ENCODE measurements at regions not wholly inside any gene's neighbourhood (a gene's known extent, or its start where the extent isn't known, plus 50 kb on each side); places are given as distances from the start of the nearest gene placed in this dataset.

- TF ChIP-seq CTCF (IDR thresholded peaks at IDR 0.05; ENCODE audit: unreplicated experiment): no peak
- Mint-ChIP-seq H3K27me3 (ENCODE audit: insufficient read depth, unreplicated experiment) (no peaks in the 10 kb centered on the region), H3K4me3 (ENCODE audit: unreplicated experiment) (no peak overlapping the region), H3K27ac (ENCODE audit: low read depth, unreplicated experiment) (no peak overlapping the region), H3K4me1 (ENCODE audit: insufficient read depth, unreplicated experiment) (peaks cover 23% of the 10 kb centered on the region), H3K9me3 (ENCODE audit: unreplicated experiment) (no peaks in the 10 kb centered on the region), H3K36me3 (ENCODE audit: insufficient read depth, unreplicated experiment) (no peaks in the 10 kb centered on the region)
- intact Hi-C loops (cut with micrococcal nuclease): no loop called here
- no peak for DNase-seq (ENCODE audit: unreplicated experiment)
- BruUV-seq (replicated peaks): no TSS peak
- POLR2A ChIA-PET: interaction anchor here (0.6 kb wide), 1 partner anchor 28 kb away, joined by 3 read pairs; no protein-coding TSS in a partner anchor
- CTCF ChIA-PET: no interaction called here
Observed at GRCh38 chr7:36792421-36792820, 68.1 kb upstream of the AOAH start.

GRCh38 chr7:36790311-36790787 is 66.1 kb upstream of the AOAH start:
- Mint-ChIP-seq H3K27me3 (ENCODE audit: insufficient read depth, unreplicated experiment) (no peaks in the 10 kb centered on the region), H3K4me3 (ENCODE audit: unreplicated experiment) (no peak overlapping the region), H3K36me3 (ENCODE audit: insufficient read depth, unreplicated experiment) (no peaks in the 10 kb centered on the region), H3K27ac (ENCODE audit: low read depth, unreplicated experiment) (no peak overlapping the region), H3K9me3 (ENCODE audit: unreplicated experiment) (no peaks in the 10 kb centered on the region), H3K4me1 (ENCODE audit: insufficient read depth, unreplicated experiment) (peaks cover 10% of the 10 kb centered on the region)
- no peak for TF ChIP-seq CTCF (IDR thresholded peaks at IDR 0.05; ENCODE audit: unreplicated experiment)
- CTCF ChIA-PET: interaction anchor here (0.6 kb wide), 1 partner anchor 167 kb away, joined by 3 read pairs; no protein-coding TSS in a partner anchor
- BruUV-seq (replicated peaks): no TSS peak
- intact Hi-C loops (cut with micrococcal nuclease): no loop called here
- DNase-seq (ENCODE audit: unreplicated experiment): no peak
- POLR2A ChIA-PET: no interaction called here

DNA sequence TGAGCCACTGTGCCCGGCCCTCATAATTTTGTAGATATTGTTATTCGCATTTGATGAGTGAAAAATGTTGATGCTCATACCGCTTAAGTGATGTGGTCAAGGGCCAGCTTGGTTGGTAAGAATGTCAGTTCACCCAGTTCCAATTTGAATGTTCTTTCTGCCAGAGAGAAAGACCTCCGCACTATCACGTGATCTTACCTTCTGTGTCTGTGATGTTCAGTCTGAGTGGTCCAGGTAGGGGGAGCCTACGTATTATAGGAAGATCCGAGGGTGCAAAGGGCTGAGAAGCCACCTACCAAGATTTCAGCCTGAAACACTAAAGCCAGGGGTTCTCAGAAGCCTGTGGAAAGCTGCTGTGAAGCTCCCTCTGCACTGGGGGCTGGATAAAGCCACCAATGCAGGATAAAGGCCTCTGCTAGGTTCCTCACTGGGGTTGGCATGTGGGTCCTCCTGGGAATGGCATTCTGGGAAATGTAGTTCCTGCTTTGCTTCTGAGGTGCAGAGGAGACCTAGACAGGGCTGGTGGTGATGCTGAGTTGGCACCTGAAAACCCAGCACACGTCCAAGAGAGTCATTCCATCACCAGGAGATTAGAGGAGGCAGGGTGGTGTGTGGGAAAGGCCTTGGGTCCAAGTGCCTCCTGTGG is 64.7 kb upstream of the AOAH start:
- intact Hi-C loops (cut with micrococcal nuclease): no loop called here
- POLR2A ChIA-PET: no interaction called here
- Mint-ChIP-seq H3K27ac (ENCODE audit: low read depth, unreplicated experiment) (no peak overlapping the region), H3K4me3 (ENCODE audit: unreplicated experiment) (no peak overlapping the region), H3K9me3 (ENCODE audit: unreplicated experiment) (no peaks in the 10 kb centered on the region), H3K4me1 (ENCODE audit: insufficient read depth, unreplicated experiment) (peaks cover 12% of the 10 kb centered on the region), H3K27me3 (ENCODE audit: insufficient read depth, unreplicated experiment) (no peaks in the 10 kb centered on the region), H3K36me3 (ENCODE audit: insufficient read depth, unreplicated experiment) (no peaks in the 10 kb centered on the region)
- no peak for TF ChIP-seq CTCF (IDR thresholded peaks at IDR 0.05; ENCODE audit: unreplicated experiment)
- no TSS peak for BruUV-seq (replicated peaks)
- DNase-seq (ENCODE audit: unreplicated experiment): no peak
- CTCF ChIA-PET: no interaction called here

- H3K4me1 Mint-ChIP-seq (ENCODE audit: insufficient read depth, unreplicated experiment): peaks cover 12% of the 10 kb centered on the region
- no peak overlapping the region for H3K27ac Mint-ChIP-seq (ENCODE audit: low read depth, unreplicated experiment)
- H3K36me3 Mint-ChIP-seq (ENCODE audit: insufficient read depth, unreplicated experiment): no peaks in the 10 kb centered on the region
- H3K9me3 Mint-ChIP-seq (ENCODE audit: unreplicated experiment): no peaks in the 10 kb centered on the region
- TF ChIP-seq CTCF (IDR thresholded peaks at IDR 0.05; ENCODE audit: unreplicated experiment): no peak
- H3K4me3 Mint-ChIP-seq (ENCODE audit: unreplicated experiment): no peak overlapping the region
- intact Hi-C loops (cut with micrococcal nuclease): no loop called here
- ChIA-PET POLR2A (no interaction called here), CTCF (no interaction called here)
- no TSS peak for BruUV-seq (replicated peaks)
- no peaks in the 10 kb centered on the region for H3K27me3 Mint-ChIP-seq (ENCODE audit: insufficient read depth, unreplicated experiment)
- DNase-seq (ENCODE audit: unreplicated experiment): no peak
Observed at GRCh38 chr7:36787933-36788378, 63.7 kb upstream of the AOAH start.

Data from MCF 10A (cell line).